K562 (cell line): ENCODE measurements at regions not wholly inside any gene's neighbourhood (a gene's known extent, or its start where the extent isn't known, plus 50 kb on each side); places are given as distances from the start of the nearest gene placed in this dataset.

ENCODE experiments used
- ATAC-seq: fragments of 200-7000 bp; cut with Tn5 transposase; 3 replicates; pipeline ENCODE4 v1.9.1; 2020; ENCODE audit warnings: moderate library complexity
- BruUV-seq: library from RNA; stranded (reverse); fragments of 400-500 nt; replicated peaks from 2 replicates; lab custom pipeline; 2021; lab: Mats Ljungman, UMichigan
- CTCF ChIA-PET: fragments of 300-600 bp; formaldehyde crosslinking; extraction: SDS; loops from one replicate; lab custom pipeline; 2021; ENCODE audit warnings: low intra/inter-chr PET ratio; lab: Yijun Ruan, JAX
- POLR2A ChIA-PET: fragments of 300-600, 350-650 bp; sonication (Branson Sonifier 250); formaldehyde crosslinking; extraction: SDS; loops from one replicate; lab custom pipeline; 2021; ENCODE audit warnings: antibody characterized with exemption, inconsistent platforms; lab: Yijun Ruan, JAX
- DNase-seq, 4 experiments: peaks; one replicate each; pipeline versions ENCODE4 v3.0.0 to v3.0.0-alpha.2; 2011 to 2018; ENCODE audit warnings: low spot score in 3 of 4, mixed read lengths in 3 of 4; ENCODE audit errors: extremely low read depth in 1 of 4
- FAIRE-seq: peaks from 2 replicates; lab custom pipeline; 2011; peaks lifted over from hg19 to GRCh38; lab: Jason Lieb, UNC
- H2AFZ ChIP-seq: 2 replicates; pipeline ENCODE4 v1.6.0; 2011; ENCODE audit warnings: low read depth, low read length, control low read depth, inconsistent platforms
- H3K27ac ChIP-seq: fragments of 200-600 bp; 3 replicates; pipeline ENCODE4 v1.8.0; 2011; ENCODE audit warnings: low read depth, mild to moderate bottlenecking, control low read depth, inconsistent platforms, low read length, moderate library complexity, mixed read lengths; ENCODE audit errors: extremely low read depth
- H3K27me3 ChIP-seq, 2 experiments: fragments of 300-600 bp in 1 of 2; 2 replicates in 1 of 2; 3 replicates in 1 of 2; pipeline versions ENCODE4 v1.6.0 to v1.8.0; 2011; ENCODE audit warnings: inconsistent platforms in 2 of 2, low read length in 2 of 2, mild to moderate bottlenecking in 1 of 2, mixed read lengths in 1 of 2, moderate library complexity in 1 of 2; ENCODE audit not compliant: control insufficient read depth in 2 of 2, insufficient read depth in 2 of 2
- H3K36me3 ChIP-seq: fragments of 300-600 bp; 3 replicates; pipeline ENCODE4 v1.8.0; 2011; ENCODE audit warnings: mild to moderate bottlenecking, low read length, inconsistent platforms; ENCODE audit not compliant: control insufficient read depth, insufficient read depth
- H3K4me1 ChIP-seq, 2 experiments: fragments of 200-600 bp in 1 of 2; replicated peaks in 1 of 2; 2 replicates in 1 of 2; 3 replicates in 1 of 2; pipeline versions ENCODE4 v1.5.1 to v1.8.0; 2011; ENCODE audit warnings: inconsistent platforms in 2 of 2, low read length in 2 of 2, mild to moderate bottlenecking in 1 of 2, mixed read lengths in 1 of 2, moderate library complexity in 1 of 2; ENCODE audit not compliant: control insufficient read depth in 2 of 2, insufficient read depth in 2 of 2
- H3K4me2 ChIP-seq: 2 replicates; pipeline ENCODE4 v1.6.1; 2011; ENCODE audit warnings: low read length, control low read depth, inconsistent platforms, mixed read lengths; ENCODE audit not compliant: insufficient read depth
- H3K4me3 ChIP-seq: fragments of 200-600 bp; sonication (generic), shearing (Covaris generic); 2 replicates; pipeline ENCODE4 v1.5.1; 2016; ENCODE audit warnings: control low read depth, inconsistent platforms
- H3K79me2 ChIP-seq: fragments of 200-600 bp; 3 replicates; pipeline ENCODE4 v1.8.0; 2011; ENCODE audit warnings: low read length, inconsistent platforms; ENCODE audit not compliant: control insufficient read depth, insufficient read depth
- H3K9ac ChIP-seq, 2 experiments: 2 replicates each; pipeline versions ENCODE4 v1.6.0 to v1.6.1; 2011; ENCODE audit warnings: low read depth in 2 of 2, low read length in 2 of 2, control low read depth in 1 of 2, inconsistent platforms in 1 of 2, mild to moderate bottlenecking in 1 of 2, mixed read lengths in 1 of 2; ENCODE audit not compliant: insufficient read depth in 1 of 2
- H3K9me1 ChIP-seq: one replicate; pipeline ENCODE4 v1.6.0; 2011; ENCODE audit warnings: inconsistent platforms, mild to moderate bottlenecking, low read length, moderate library complexity; ENCODE audit not compliant: control insufficient read depth, insufficient read depth
- H3K9me3 ChIP-seq: replicated peaks from 2 replicates; pipeline ENCODE4 v1.5.1; 2011; ENCODE audit warnings: low read depth, low read length, inconsistent platforms; ENCODE audit not compliant: control insufficient read depth, insufficient read depth
- H4K20me1 ChIP-seq: replicated peaks from 2 replicates; pipeline ENCODE4 v1.6.1; 2011; ENCODE audit warnings: low read length, inconsistent platforms, mixed read lengths; ENCODE audit not compliant: control insufficient read depth, insufficient read depth
- BMI1 ChIP-seq: fragments of 150-350 bp; IDR thresholded peaks from 2 replicates; pipeline ENCODE4 v1.6.1; 2014; ENCODE audit warnings: low read length
- FOXP4 ChIP-seq: sonication (generic); formaldehyde crosslinking; IDR thresholded peaks from 2 replicates; pipeline ENCODE4 v1.8.0; 2022; ENCODE audit warnings: mild to moderate bottlenecking, missing genetic modification reagents, borderline replicate concordance
- MAFK ChIP-seq: IDR thresholded peaks from 2 replicates; pipeline ENCODE4 v1.6.1; 2011; ENCODE audit warnings: low read length, improper control_type of control experiment
- MAX ChIP-seq: sonication (generic); formaldehyde crosslinking; IDR thresholded peaks from 2 replicates; pipeline ENCODE4 v1.9.0; 2022; ENCODE audit warnings: mild to moderate bottlenecking, missing genetic modification reagents
- NFXL1 ChIP-seq: fragments of 450-650 bp; formaldehyde crosslinking; IDR thresholded peaks from 2 replicates; pipeline ENCODE4 v1.4.0; 2021; ENCODE audit warnings: mild to moderate bottlenecking
- PTBP1 ChIP-seq: fragments of 200-400 bp; formaldehyde crosslinking; IDR thresholded peaks from 2 replicates; pipeline ENCODE4 v1.6.1; 2017; ENCODE audit warnings: low read depth, low read length
- SIRT6 ChIP-seq: IDR thresholded peaks from one replicate; pipeline ENCODE4 v1.6.1; 2012; ENCODE audit warnings: low read depth, mild to moderate bottlenecking, control low read depth, inconsistent platforms, low read length, moderate library complexity
- SMC3 ChIP-seq: conservative IDR thresholded peaks from 2 replicates; pipeline ENCODE4 v1.6.1; 2011; ENCODE audit warnings: low read depth, low read length, improper control_type of control experiment; ENCODE audit not compliant: insufficient read depth
- SREBF1 ChIP-seq: fragments of 150-350 bp; IDR thresholded peaks from 2 replicates; pipeline ENCODE4 v1.6.1; 2014; ENCODE audit warnings: antibody characterized with exemption, low read depth, low read length, borderline replicate concordance
- THAP7 ChIP-seq: fragments of 250-450 bp; sonication (Bioruptor Pico); IDR thresholded peaks from 2 replicates; pipeline ENCODE4 v1.5.0; 2021
- TRIM25 ChIP-seq: fragments of 450-650 bp; IDR thresholded peaks from 2 replicates; pipeline ENCODE4 v1.7.0; 2016; ENCODE audit warnings: borderline replicate concordance
- ZBED1 ChIP-seq: IDR thresholded peaks from 2 replicates; pipeline ENCODE4 v1.6.1; 2014
- ZNF583 ChIP-seq: fragments of 250-450 bp; sonication (Bioruptor Pico); IDR thresholded peaks from 2 replicates; pipeline ENCODE4 v1.4.0; 2020
- ZNF592 ChIP-seq: fragments of 450-650 bp; IDR thresholded peaks from 2 replicates; pipeline ENCODE4 v1.6.1; 2017; ENCODE audit warnings: antibody characterized with exemption, mild to moderate bottlenecking
- WGBS: fragments of 100-300 bp; shearing (Covaris generic); methylation state at CpG from one replicate; pipeline ENCODE4 v1.1.6; 2016; ENCODE audit warnings: low coverage, mixed read lengths; ENCODE audit not compliant: insufficient coverage; ENCODE audit errors: missing lambda C conversion rate; 5-methylcytosine and 5-hydroxymethylcytosine counted together
- in situ Hi-C: fragments of 300-500 bp; cut with MboI; formaldehyde crosslinking; loops from 4 replicates; pipeline ENCODE4 v1.15.0; 2018; ENCODE audit warnings: inconsistent platforms, mixed read lengths
- intact Hi-C: fragments of 100-400 bp; cut with micrococcal nuclease; formaldehyde crosslinking; loops from 2 replicates; pipeline ENCODE4 v1.14.2; 2022

- WGBS: 0% methylated on average over 5 of the region's 6 CpGs
- Histone ChIP-seq H3K9me3 (no peaks in the 10 kb centered on the region), H3K4me1 (no peaks in the 10 kb centered on the region), H2AFZ (no peak overlapping the region), H3K79me2 (no peaks in the 10 kb centered on the region), H3K9ac (no peak overlapping the region), H3K4me3 (no peak overlapping the region), H3K27ac (no peak overlapping the region), H3K4me2 (no peak overlapping the region), H3K36me3 (no peaks in the 10 kb centered on the region), H3K27me3 (no peaks in the 10 kb centered on the region), H4K20me1 (no peaks in the 10 kb centered on the region), H3K9me1 (no peaks in the 10 kb centered on the region)
- intact Hi-C loops: no loop called here
- no peak for ATAC-seq
- no peak for FAIRE-seq
- in situ Hi-C loops: no loop called here
- ChIA-PET POLR2A (interaction anchor here (0.6 kb wide), 1 partner anchor 1801 kb away, joined by 4 read pairs; no protein-coding TSS in a partner anchor), CTCF (no interaction called here)
- no TSS peak for BruUV-seq
- DNase-seq: no peak
- TF ChIP-seq NFXL1 (CRISPR knock-in tag) (no peak), THAP7 (no peak), FOXP4 (CRISPR knock-in tag) (no peak), SMC3 (no peak), PTBP1 (no peak), SREBF1 (no peak), TRIM25 (no peak), SIRT6 (no peak), ZNF592 (no peak), ZNF583 (CRISPR knock-in tag) (no peak), ZBED1 (no peak), MAFK (no peak), MAX (no peak), BMI1 (no peak)
Measured at GRCh38 chrX:146615628-146616348, 193.8 kb upstream of the CXorf51B start.
